ENCODE measurements at regions not wholly inside any gene's neighbourhood (a gene's known extent, or its start where the extent isn't known, plus 50 kb on each side); places are given as distances from the start of the nearest gene placed in this dataset.
"Not testable (repeated sequence)": the region's sequence is repeated elsewhere in the genome, so short reads cannot be mapped to it uniquely, and the experiment has no call there.

DNA sequence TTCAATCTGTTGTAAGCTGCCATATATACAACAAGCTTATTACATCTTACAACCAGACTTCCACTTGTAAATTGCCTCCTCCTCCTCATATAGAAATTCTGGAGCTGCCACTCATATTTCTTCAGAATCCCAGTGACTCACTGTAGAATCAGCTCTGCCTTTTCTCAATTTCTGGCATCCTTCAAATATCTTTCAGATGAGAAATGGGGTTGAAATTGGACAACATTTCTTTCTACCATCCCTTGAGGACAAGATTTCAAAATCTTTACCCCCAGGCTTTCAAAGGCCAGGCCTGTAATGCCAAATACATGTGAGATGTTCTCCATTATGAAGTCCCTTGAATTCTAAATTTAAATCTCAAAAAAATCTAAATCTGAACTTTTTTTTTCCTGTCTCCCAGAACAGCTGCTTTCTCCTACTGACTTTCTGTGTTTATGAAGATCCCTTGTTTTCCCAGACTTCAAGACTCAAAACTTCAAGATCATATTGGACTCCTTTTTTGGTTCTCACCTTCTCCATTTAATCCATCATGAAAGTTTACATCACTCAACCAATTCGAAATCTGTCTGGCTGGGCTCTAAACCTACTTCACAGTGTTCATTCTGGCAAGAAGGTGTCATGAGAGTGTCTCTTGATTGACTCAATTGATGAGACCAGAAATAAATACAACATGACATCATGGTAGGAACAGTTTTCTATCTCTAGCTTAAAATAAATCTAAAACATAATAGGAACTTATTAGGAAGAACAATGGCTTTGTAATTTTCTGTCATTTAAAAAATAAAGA lies 109.8 kb downstream of the HMHB1 start:
- no peak for DNase-seq (ENCODE audit: low spot score)
- no peak for TF ChIP-seq CTCF (IDR thresholded peaks at IDR 0.05; ENCODE audit: extremely low read depth, missing control alignments)

DNA sequence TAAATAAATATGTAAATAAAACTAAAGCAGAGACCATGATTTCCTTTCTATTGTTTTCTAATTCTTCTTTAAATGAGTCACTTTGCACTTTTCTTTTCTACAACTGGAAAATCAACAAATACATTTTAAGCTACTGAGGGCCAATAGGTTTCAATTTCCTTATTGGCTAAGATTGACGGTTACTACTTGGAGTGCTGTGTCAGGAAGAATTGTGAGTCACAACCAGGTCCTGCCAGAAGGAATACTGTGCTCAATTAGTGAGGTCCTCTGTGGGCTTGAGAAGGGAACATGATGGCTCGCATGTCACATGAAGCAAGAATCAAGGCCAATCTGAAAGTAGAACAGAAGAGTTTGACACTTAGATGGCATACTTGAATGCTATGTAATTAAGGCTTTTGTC lies 110.8 kb downstream of the HMHB1 start:
- no peak for TF ChIP-seq CTCF (IDR thresholded peaks at IDR 0.05; ENCODE audit: extremely low read depth, missing control alignments)
- DNase-seq (ENCODE audit: low spot score): no peak

GRCh38 chr5:143923634-143924266 lies 111.8 kb downstream of the HMHB1 start:
- no peak for TF ChIP-seq CTCF (IDR thresholded peaks at IDR 0.05; ENCODE audit: extremely low read depth, missing control alignments)
- DNase-seq (ENCODE audit: low spot score): no peak

GRCh38 chr5:143924311-143924978 lies 112.5 kb downstream of the HMHB1 start:
- no peak for TF ChIP-seq CTCF (IDR thresholded peaks at IDR 0.05; ENCODE audit: extremely low read depth, missing control alignments)
- DNase-seq (ENCODE audit: low spot score): no peak

DNA sequence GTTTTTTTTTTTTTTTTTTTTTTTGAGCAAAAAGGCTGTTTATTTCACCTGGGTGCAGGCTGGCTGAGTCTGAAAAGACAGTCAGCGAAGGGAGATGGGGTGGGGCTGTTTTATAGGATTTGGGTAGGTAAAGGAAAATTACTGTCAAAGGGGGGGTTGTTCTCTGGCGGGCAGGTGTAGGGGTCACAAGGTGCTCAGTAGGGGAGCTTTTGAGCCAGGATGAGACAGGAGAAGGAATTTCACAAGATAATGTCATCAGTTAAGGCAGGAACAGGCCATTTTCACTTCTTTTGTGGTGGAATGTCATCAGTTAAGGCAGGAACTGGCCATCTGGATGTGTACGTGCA lies 113.0 kb downstream of the HMHB1 start:
- not testable (repeated sequence) for DNase-seq (ENCODE audit: low spot score)

GRCh38 chr5:143929486-143929885 lies 117.5 kb downstream of the HMHB1 start:
- no peak for TF ChIP-seq CTCF (IDR thresholded peaks at IDR 0.05; ENCODE audit: extremely low read depth, missing control alignments)
- no peak for DNase-seq (ENCODE audit: low spot score)

- TF ChIP-seq CTCF (IDR thresholded peaks at IDR 0.05; ENCODE audit: extremely low read depth, missing control alignments): no peak
- DNase-seq (ENCODE audit: low spot score): no peak
Measured at GRCh38 chr5:143930561-143930960, 118.6 kb downstream of the HMHB1 start.

Measured in GM20000 (cell line).